Activated CD4-positive, alpha-beta T cell treated with anti-CD3 and anti-CD28 coated beads, Interleukin-2, amount 10 ng/mL, durations not matched to agents 24 days and 14 days (primary cell): ENCODE measurements at regions not wholly inside any gene's neighbourhood (a gene's known extent, or its start where the extent isn't known, plus 50 kb on each side); places are given as distances from the start of the nearest gene placed in this dataset.

Source experiments
- DNase-seq: peaks from one replicate; pipeline ENCODE4 v3.0.0; 2022
- H3K27ac Mint-ChIP-seq: one replicate; pipeline ENCODE4 v1.8.0; 2022; ENCODE audit warnings: mild to moderate bottlenecking, mixed read lengths
- H3K27me3 Mint-ChIP-seq: one replicate; pipeline ENCODE4 v1.8.0; 2022; ENCODE audit warnings: mixed read lengths
- H3K36me3 Mint-ChIP-seq: one replicate; pipeline ENCODE4 v1.8.0; 2022; ENCODE audit warnings: low read depth, mild to moderate bottlenecking, mixed read lengths
- H3K4me1 Mint-ChIP-seq: one replicate; pipeline ENCODE4 v1.8.0; 2021; ENCODE audit warnings: mixed read lengths
- H3K4me3 Mint-ChIP-seq: one replicate; pipeline ENCODE4 v1.8.0; 2022; ENCODE audit warnings: mild to moderate bottlenecking, moderate library complexity, mixed read lengths
- H3K9me3 Mint-ChIP-seq: one replicate; pipeline ENCODE4 v1.8.0; 2021; ENCODE audit warnings: mixed read lengths
- intact Hi-C: fragments of 100-400 bp; cut with micrococcal nuclease; formaldehyde crosslinking; loops from one replicate; pipeline ENCODE4 v1.15.1; 2023

DNA sequence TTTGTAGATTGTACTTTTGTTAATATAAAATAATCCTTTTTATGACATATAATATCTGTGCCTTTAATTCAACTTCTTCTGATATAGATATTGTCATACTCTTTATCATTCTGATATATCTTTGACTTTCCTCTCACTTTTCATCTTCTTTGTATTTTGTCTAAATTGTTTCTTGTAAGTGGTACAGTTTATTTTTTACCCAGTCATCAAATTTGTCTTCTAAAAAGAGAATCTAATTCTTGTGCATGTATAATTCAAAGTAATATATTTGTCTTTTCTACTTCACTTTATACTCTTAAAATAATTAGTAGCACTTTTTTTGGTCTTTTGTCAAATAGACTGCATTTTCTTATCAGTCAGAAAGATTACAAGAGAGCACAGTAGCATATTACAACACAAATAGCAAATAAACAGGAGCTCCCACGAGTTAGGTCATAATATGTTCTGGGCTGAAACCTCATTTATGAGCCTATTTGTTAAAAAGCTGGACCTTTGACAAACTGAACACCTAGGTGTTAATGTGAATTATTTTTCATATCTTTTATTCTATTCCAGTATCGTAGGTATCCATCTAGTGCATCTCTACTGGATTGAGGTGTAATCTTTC lies 379.7 kb upstream of the B3GALT2 start:
- H3K36me3 Mint-ChIP-seq = peaks cover 7% of the 10 kb centered on the region
- no peak overlapping the region for H3K27ac Mint-ChIP-seq
- DNase-seq = no peak
- H3K27me3 Mint-ChIP-seq = no peaks in the 10 kb centered on the region
- peaks cover 9% of the 10 kb centered on the region for H3K9me3 Mint-ChIP-seq
- intact Hi-C loops = no loop called here
- peaks cover 20% of the 10 kb centered on the region for H3K4me1 Mint-ChIP-seq
- no peak overlapping the region for H3K4me3 Mint-ChIP-seq

DNA sequence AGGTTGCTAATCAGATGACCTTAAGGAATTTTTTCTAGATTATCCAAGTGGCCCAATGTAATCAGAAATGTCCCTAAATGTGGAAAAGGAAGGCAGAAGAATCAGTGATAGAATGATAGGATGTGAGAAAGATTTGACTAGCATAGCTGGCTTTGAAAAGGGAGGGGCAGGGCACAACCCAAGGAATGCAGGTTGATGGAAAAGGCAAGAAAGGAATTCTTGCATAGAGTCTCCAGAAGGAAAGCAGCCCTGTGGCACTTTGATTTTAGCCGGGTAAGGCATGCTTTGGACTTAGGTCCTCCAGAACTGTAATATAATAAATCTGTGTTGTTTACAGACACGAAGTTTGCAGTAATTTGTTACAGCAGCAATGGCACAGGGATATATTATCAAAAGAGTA lies 375.7 kb upstream of the B3GALT2 start:
- Mint-ChIP-seq H3K27ac (no peak overlapping the region), H3K4me1 (peaks cover 8% of the 10 kb centered on the region), H3K27me3 (no peaks in the 10 kb centered on the region), H3K9me3 (peaks cover 11% of the 10 kb centered on the region), H3K36me3 (peaks cover 2% of the 10 kb centered on the region), H3K4me3 (no peak overlapping the region)
- DNase-seq = no peak
- intact Hi-C loops = no loop called here

DNA sequence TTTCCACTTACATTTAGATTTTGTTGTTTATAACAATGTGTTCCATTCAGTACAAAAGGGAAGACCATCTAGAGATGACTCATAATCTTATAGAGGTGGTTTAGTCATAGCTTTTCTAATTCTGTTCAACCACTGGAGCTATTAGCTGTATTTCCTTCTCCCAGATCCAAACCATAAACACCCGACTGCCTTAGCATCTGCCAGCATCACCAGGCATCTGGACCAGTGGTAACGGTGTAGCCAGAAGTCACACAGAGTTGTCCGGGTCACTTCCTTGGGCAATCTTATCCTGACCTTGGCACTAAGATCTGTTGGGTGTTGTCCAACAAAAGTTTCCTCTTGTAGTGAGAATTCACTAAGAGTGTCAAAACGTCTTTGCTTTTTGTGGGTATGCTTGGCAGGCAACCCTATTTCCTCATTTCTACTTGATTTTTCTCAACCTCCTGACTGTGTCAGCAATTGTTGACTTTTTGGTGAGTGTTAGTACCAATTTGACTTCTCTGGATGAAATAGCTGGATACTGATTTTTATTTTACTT lies 372.1 kb upstream of the B3GALT2 start:
- intact Hi-C loops = loop anchor here (1.0 kb wide), 3 partner anchors 12 to 146 kb away; no protein-coding TSS in a partner anchor
- Mint-ChIP-seq H3K27me3 (no peaks in the 10 kb centered on the region), H3K27ac (peak overlapping the region; percentile 69)

DNA sequence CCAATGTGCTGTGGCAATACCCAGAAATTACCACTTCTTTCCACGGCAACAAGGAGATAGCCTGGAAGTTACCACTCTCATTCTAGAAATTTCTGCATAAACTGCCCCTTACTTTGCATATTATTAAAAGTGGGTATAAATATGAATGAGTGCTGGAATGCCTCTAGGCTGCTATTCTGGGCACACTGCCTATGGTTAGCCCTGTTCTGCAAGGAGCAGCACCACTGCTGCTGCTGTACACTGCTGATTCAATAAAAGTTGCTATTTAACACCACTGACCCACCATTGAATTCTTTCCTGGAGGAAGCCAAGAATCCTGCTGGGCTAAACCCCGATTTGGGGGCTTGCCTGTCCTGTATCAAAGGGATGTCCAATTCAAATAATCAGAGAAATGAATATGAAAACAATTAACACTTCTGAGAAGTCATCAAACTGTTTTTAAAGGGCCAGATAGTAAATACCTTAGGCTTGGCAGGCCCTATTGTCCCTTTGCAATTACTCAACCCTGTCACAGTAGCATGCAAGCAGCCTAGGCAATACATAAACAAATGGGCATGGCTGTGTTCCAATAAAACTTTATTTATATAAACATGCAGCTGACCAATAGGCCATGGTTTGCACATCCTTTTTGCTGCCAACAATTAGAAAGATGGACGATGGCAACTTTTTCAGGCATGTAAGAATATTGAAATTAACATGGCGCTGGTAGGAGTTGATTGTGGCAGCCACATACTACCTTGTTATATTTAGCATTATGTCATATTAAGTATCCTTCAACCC lies 369.4 kb upstream of the B3GALT2 start:
- H3K4me1 Mint-ChIP-seq = peaks cover 8% of the 10 kb centered on the region
- no peak overlapping the region for H3K4me3 Mint-ChIP-seq
- peaks cover 21% of the 10 kb centered on the region for H3K9me3 Mint-ChIP-seq
- DNase-seq = no peak
- intact Hi-C loops = no loop called here
- no peaks in the 10 kb centered on the region for H3K27me3 Mint-ChIP-seq
- H3K27ac Mint-ChIP-seq = no peak overlapping the region
- H3K36me3 Mint-ChIP-seq = peaks cover 7% of the 10 kb centered on the region

More for the DNA sequence above, 372.1 kb upstream of the B3GALT2 start:
- DNase-seq = no peak
- H3K36me3 Mint-ChIP-seq = peaks cover 7% of the 10 kb centered on the region
- H3K9me3 Mint-ChIP-seq = peaks cover 21% of the 10 kb centered on the region
- H3K4me3 Mint-ChIP-seq = no peak overlapping the region
- H3K4me1 Mint-ChIP-seq = peaks cover 8% of the 10 kb centered on the region

DNA sequence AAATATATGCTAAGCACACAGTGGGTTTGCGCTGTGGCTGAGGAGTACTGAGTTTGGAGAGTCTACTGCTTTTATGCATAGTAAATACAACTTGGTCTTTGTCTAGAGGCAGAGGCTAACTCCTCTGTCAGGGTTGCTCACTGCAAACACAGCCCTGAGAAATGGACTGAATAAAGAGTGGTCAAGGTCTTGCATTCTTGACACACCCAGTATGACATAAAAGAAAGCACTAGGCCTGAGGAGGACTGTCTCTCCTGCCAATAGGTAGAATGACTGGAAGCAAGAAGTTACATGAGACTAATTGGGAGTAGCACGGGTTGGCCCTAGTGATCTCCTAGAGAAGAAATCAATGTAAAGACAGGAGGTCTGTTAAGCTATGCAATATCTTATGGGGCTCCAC lies 367.2 kb upstream of the B3GALT2 start:
- H3K27me3 Mint-ChIP-seq = no peaks in the 10 kb centered on the region
- no peak overlapping the region for H3K4me3 Mint-ChIP-seq
- peaks cover 2% of the 10 kb centered on the region for H3K4me1 Mint-ChIP-seq
- no peak for DNase-seq
- H3K27ac Mint-ChIP-seq = no peak overlapping the region
- H3K36me3 Mint-ChIP-seq = peaks cover 5% of the 10 kb centered on the region
- peaks cover 13% of the 10 kb centered on the region for H3K9me3 Mint-ChIP-seq
- intact Hi-C loops = no loop called here

DNA sequence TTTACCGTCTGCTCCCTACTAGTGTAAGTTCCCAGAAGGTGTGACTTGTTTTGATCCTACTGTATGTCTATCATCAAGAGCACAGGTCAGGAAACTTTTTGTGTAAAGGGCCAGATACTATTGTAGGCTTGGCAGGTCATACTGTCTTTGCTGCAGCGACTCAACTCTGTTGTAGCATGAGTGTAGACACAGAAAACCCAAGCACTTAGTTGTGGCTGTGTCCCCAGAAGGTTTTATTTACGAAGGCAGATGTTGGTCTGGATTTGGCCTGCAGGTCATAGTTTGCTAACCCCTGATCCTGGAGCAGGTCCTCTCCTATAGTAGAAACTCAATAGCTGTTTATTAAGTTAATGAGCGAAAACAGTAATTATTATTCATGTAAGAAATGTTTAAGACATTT lies 365.9 kb upstream of the B3GALT2 start:
- peaks cover 6% of the 10 kb centered on the region for H3K36me3 Mint-ChIP-seq
- peaks cover 12% of the 10 kb centered on the region for H3K9me3 Mint-ChIP-seq
- intact Hi-C loops = no loop called here
- no peaks in the 10 kb centered on the region for H3K4me1 Mint-ChIP-seq
- no peak for DNase-seq
- no peak overlapping the region for H3K4me3 Mint-ChIP-seq
- no peaks in the 10 kb centered on the region for H3K27me3 Mint-ChIP-seq
- no peak overlapping the region for H3K27ac Mint-ChIP-seq

DNA sequence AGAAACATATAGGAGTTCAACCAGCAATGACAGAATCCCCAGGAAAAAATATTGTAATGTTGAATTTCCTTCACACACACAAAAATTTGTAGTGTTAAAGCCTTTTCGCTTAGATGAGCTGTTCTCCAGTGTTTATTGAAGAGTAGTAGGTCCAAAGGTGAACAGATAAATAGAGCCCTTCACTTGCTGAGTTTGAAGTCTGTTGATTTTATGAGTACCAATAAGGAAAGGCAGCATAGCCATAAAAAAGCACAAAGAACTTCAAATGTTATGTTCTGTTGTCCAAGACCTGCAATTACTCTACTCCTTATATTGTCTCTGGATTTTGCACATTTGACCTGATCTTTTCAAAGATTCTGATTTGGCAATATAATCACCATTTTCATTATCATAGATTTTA lies 362.7 kb upstream of the B3GALT2 start:
- intact Hi-C loops = no loop called here
- H3K9me3 Mint-ChIP-seq = peaks cover 10% of the 10 kb centered on the region
- no peak for DNase-seq
- H3K36me3 Mint-ChIP-seq = peaks cover 4% of the 10 kb centered on the region
- no peak overlapping the region for H3K4me3 Mint-ChIP-seq
- H3K27me3 Mint-ChIP-seq = no peaks in the 10 kb centered on the region
- peaks cover 4% of the 10 kb centered on the region for H3K4me1 Mint-ChIP-seq
- H3K27ac Mint-ChIP-seq = no peak overlapping the region

DNA sequence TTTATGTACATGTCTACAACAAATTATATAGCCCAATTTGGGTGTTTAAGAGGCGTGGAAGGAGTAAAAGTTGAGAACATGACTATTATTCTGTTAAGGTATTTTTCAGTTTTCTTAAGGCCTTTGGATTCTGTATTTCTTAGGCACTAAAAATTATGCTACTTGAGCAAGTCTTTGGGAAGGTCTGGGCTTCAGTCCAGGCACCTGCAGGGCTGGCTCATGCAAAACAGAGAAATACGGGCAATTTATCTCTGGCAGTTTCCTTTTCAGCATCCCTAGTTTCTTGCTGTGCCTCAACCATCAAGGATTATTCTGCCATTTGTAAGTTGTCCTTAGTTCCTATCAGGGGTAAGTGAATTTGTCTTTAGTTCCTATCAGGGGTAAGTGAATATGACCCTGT lies 358.8 kb upstream of the B3GALT2 start:
- DNase-seq = no peak
- H3K9me3 Mint-ChIP-seq = peaks cover 20% of the 10 kb centered on the region
- H3K27me3 Mint-ChIP-seq = no peaks in the 10 kb centered on the region
- intact Hi-C loops = no loop called here
- no peak overlapping the region for H3K4me3 Mint-ChIP-seq
- no peak overlapping the region for H3K27ac Mint-ChIP-seq
- peaks cover 30% of the 10 kb centered on the region for H3K4me1 Mint-ChIP-seq
- H3K36me3 Mint-ChIP-seq = peaks cover 17% of the 10 kb centered on the region

DNA sequence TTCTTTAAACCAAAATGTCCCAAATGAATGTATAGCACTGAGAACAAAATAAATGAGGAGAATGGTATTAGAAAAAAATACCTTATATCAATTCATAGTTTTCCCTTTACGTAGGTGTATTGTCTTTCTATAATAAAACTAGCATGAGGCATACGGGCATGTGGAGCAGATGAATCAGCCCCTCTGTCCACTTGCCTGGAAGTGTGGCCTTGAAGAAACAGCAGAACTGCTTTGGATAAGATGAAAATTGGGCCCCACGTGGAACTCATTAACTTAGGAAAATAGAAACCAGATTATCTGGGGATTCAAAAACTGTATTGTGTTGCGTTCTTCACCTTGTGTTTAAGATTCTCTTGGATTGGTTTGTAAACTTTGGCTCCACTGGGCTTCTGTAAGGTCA lies 356.8 kb upstream of the B3GALT2 start:
- peaks cover 17% of the 10 kb centered on the region for H3K36me3 Mint-ChIP-seq
- H3K27me3 Mint-ChIP-seq = no peaks in the 10 kb centered on the region
- no peak for DNase-seq
- intact Hi-C loops = no loop called here
- peaks cover 20% of the 10 kb centered on the region for H3K9me3 Mint-ChIP-seq
- H3K4me1 Mint-ChIP-seq = peaks cover 47% of the 10 kb centered on the region
- H3K27ac Mint-ChIP-seq = no peak overlapping the region
- H3K4me3 Mint-ChIP-seq = no peak overlapping the region

DNA sequence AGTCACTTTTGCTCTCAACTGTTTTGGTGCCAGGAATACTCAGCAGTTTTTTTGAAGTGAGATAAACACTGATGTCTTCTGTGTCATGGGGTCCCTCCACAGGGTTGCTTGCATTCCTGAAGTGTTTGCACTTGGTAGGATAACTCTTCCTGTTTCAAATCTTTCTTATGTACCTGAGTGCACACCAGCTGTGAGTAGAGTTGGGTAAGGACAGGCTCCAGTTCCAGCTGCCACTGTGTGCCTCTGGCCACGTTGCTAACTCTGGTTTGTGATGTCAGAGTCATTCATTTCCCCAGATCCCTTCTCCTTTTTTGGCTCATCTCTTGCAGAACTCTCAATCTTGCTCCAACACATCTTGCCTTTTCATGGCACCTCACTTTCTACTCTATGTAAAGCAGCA lies 356.3 kb upstream of the B3GALT2 start:
- intact Hi-C loops = no loop called here
- Mint-ChIP-seq H3K27ac (peak overlapping the region; percentile 43), H3K4me3 (no peak overlapping the region), H3K4me1 (peaks cover 52% of the 10 kb centered on the region), H3K9me3 (peaks cover 20% of the 10 kb centered on the region), H3K36me3 (peaks cover 17% of the 10 kb centered on the region), H3K27me3 (no peaks in the 10 kb centered on the region)
- DNase-seq = no peak

DNA sequence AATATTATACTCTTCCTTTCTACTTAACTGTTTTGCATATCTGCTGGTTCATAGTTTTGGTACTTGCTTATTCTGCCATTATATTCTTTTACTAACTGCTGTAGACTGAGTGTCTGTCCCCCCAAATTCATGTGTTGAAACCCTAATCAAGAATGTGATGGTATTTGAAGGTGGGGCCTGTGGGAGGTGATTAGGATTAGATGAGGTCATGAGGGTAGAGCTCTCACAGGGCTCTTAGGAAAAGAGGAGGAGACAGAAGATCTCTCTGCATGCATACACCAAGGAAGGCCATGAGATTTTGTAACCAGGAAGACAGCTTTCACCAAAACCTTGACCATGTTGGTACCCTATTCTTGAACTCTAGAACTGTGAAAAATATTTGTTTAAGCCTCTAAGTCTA lies 354.1 kb upstream of the B3GALT2 start:
- Mint-ChIP-seq H3K4me1 (peaks cover 54% of the 10 kb centered on the region), H3K27me3 (no peaks in the 10 kb centered on the region), H3K36me3 (peaks cover 15% of the 10 kb centered on the region), H3K27ac (peak overlapping the region; percentile 94), H3K9me3 (peaks cover 18% of the 10 kb centered on the region), H3K4me3 (peak overlapping the region; percentile 79)
- peak; percentile 71 for DNase-seq
- intact Hi-C loops = no loop called here

DNA sequence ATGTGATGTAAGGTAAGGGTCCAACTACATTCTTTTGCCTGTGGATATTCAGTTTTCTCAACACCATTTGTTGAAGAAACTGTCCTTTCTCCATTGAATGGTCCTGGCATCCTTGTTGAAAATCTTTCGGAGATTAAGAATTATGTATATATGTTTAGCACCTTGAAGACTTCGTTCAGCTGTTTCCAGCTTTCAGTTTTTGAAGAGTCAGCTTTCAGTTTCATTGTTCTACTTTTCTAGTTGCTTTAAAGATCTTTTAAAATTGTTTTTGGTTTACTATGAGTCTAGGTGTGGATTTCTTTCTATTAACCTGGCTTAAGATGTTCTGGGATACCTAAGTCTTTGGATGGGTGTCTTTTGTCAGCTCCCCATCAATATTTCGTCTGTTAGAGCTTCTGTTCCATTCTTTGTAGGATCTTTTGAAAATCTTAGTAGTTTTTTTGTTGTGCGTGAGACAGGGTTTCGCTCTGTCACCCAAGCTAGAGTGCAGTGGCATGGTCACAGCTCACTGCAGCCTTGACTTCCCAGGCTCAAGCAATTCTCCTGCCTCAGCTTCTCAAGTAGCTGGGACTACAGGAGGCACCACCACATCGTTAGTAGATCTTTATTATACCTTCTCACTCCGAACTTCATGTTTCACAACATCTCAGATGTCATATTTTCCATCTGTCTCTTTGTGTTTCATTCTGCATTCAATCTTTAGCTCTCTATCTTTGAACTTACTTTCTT lies 353.5 kb upstream of the B3GALT2 start:
- DNase-seq = peak; percentile 78
- peaks cover 53% of the 10 kb centered on the region for H3K4me1 Mint-ChIP-seq
- peaks cover 15% of the 10 kb centered on the region for H3K36me3 Mint-ChIP-seq
- H3K27me3 Mint-ChIP-seq = no peaks in the 10 kb centered on the region
- H3K9me3 Mint-ChIP-seq = peaks cover 15% of the 10 kb centered on the region
- peak overlapping the region; percentile 94 for H3K27ac Mint-ChIP-seq
- intact Hi-C loops = loop anchor here (5.0 to 10.0 kb wide), 3 partner anchors 83 to 1023 kb away; no protein-coding TSS in a partner anchor
- peak overlapping the region; percentile 79 for H3K4me3 Mint-ChIP-seq

DNA sequence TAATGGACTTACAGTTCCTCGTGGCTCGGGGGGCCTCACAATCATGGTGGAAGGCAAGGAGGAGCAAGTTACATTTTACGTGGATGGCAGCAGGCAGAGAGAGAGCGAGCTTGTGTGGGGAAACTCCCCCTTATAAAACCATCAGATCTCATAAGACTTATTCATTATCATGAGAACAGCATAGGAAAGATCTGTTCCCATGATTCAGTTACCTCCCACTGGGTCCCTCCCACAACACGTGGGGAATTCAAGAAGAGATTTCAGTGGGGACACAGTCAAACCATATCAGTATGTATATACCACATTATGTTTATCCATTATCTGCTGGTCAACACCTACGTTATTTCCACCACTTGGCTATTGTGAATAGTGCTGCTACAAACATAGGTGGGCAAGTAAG lies 352.3 kb upstream of the B3GALT2 start:
- Mint-ChIP-seq H3K9me3 (peaks cover 7% of the 10 kb centered on the region), H3K36me3 (peaks cover 15% of the 10 kb centered on the region), H3K27me3 (no peaks in the 10 kb centered on the region), H3K4me3 (peak overlapping the region; percentile 16), H3K27ac (peak overlapping the region; percentile 84), H3K4me1 (peaks cover 50% of the 10 kb centered on the region)
- DNase-seq = no peak
- intact Hi-C loops = loop anchor here (5.0 to 10.0 kb wide), 3 partner anchors 81 to 1021 kb away; no protein-coding TSS in a partner anchor

DNA sequence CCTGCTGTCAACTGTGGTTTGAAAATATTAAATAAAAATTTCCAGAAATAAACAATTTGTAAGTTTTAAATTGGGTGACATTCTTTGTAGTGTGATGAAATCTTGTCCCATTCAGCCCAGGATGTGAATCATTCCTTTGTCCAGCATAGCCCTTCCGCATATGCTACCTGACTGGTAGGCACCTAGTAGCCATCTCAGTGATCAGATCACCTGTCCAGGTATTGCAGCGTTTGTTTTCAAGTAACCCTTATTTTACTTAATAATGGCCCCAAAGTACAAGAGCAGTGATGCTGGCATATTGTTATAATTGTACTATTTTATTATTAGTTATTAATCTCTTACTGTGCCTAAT lies 351.6 kb upstream of the B3GALT2 start:
- intact Hi-C loops = loop anchor here (5.0 to 10.0 kb wide), 3 partner anchors 81 to 1021 kb away; no protein-coding TSS in a partner anchor
- Mint-ChIP-seq H3K4me1 (peaks cover 50% of the 10 kb centered on the region), H3K4me3 (peak overlapping the region; percentile 8)

More for the DNA sequence above, 351.6 kb upstream of the B3GALT2 start:
- H3K36me3 Mint-ChIP-seq = peaks cover 17% of the 10 kb centered on the region
- H3K27me3 Mint-ChIP-seq = no peaks in the 10 kb centered on the region
- H3K9me3 Mint-ChIP-seq = peaks cover 5% of the 10 kb centered on the region
- H3K27ac Mint-ChIP-seq = peak overlapping the region; percentile 75
- DNase-seq = no peak
